Inferior parietal cortex (tissue), 1 donor: ENCODE measurements at regions not wholly inside any gene's neighbourhood (a gene's known extent, or its start where the extent isn't known, plus 50 kb on each side); places are given as distances from the start of the nearest gene placed in this dataset.

ENCODE experiments used
- DNase-seq: peaks from one replicate; pipeline ENCODE4 v3.0.0-alpha.2; 2016; ENCODE audit errors: extremely low spot score

GRCh38 chr10:31145986-31146385, 114.3 kb upstream of the ZNF438 start:
- no peak for DNase-seq

GRCh38 chr10:31146491-31147209, 115.0 kb upstream of the ZNF438 start:
- no peak for DNase-seq

- no peak for DNase-seq
Observed at GRCh38 chr10:31147210-31147608, 115.5 kb upstream of the ZNF438 start.

GRCh38 chr10:31148951-31149350, 117.3 kb upstream of the ZNF438 start:
- DNase-seq: no peak

GRCh38 chr10:31149835-31150512, 118.3 kb upstream of the ZNF438 start:
- DNase-seq: no peak

GRCh38 chr10:31151301-31151700, 119.6 kb upstream of the ZNF438 start:
- DNase-seq: no peak

- DNase-seq: no peak
Observed at GRCh38 chr10:31152421-31153135, 120.9 kb upstream of the ZNF438 start.

GRCh38 chr10:31153161-31153560, 121.5 kb upstream of the ZNF438 start:
- DNase-seq: no peak

GRCh38 chr10:31153692-31154091, 122.0 kb upstream of the ZNF438 start:
- DNase-seq: no peak

- DNase-seq: no peak
Observed at GRCh38 chr10:31154996-31155395, 123.3 kb upstream of the ZNF438 start.

GRCh38 chr10:31157123-31158010, 125.7 kb upstream of the ZNF438 start:
- DNase-seq: peak; percentile 38

- DNase-seq: no peak
Observed at GRCh38 chr10:31158011-31158658, 126.5 kb upstream of the ZNF438 start.

GRCh38 chr10:31166606-31167005, 134.9 kb upstream of the ZNF438 start:
- no peak for DNase-seq

GRCh38 chr10:31170636-31171035, 139.0 kb upstream of the ZNF438 start:
- no peak for DNase-seq

GRCh38 chr10:31171402-31172083, 139.9 kb upstream of the ZNF438 start:
- DNase-seq: no peak

GRCh38 chr10:31172925-31173324, 141.3 kb upstream of the ZNF438 start:
- no peak for DNase-seq

GRCh38 chr10:31173752-31174151, 142.1 kb upstream of the ZNF438 start:
- no peak for DNase-seq

- DNase-seq: no peak
Observed at GRCh38 chr10:31179091-31179680, 139.8 kb upstream of the ZEB1 start.

GRCh38 chr10:31186225-31187000, 132.6 kb upstream of the ZEB1 start:
- DNase-seq: no peak

- DNase-seq: no peak
Observed at GRCh38 chr10:31187182-31187581, 131.8 kb upstream of the ZEB1 start.
